H1 (cell line): ENCODE measurements at regions not wholly inside any gene's neighbourhood (a gene's known extent, or its start where the extent isn't known, plus 50 kb on each side); places are given as distances from the start of the nearest gene placed in this dataset.

Experiments
- CTCF ChIA-PET: fragments of 300-600 bp; sonication (Branson Sonifier 250); formaldehyde crosslinking; loops from one replicate; lab custom pipeline; 2021; ENCODE audit not compliant: partially characterized antibody; lab: Charles Lee
- POLR2A ChIA-PET: fragments of 300-600 bp; sonication (Branson Sonifier 250); formaldehyde crosslinking; loops from one replicate; lab custom pipeline; 2021; ENCODE audit warnings: inconsistent platforms; ENCODE audit not compliant: partially characterized antibody; lab: Charles Lee
- DNase-seq, 2 experiments: peaks; one replicate each; pipeline versions ENCODE4 v3.0.0 to v3.0.0-alpha.2; 2010 to 2022; ENCODE audit warnings: low spot score in 2 of 2, low read depth in 1 of 2, mixed read lengths in 1 of 2
- FAIRE-seq: peaks from 2 replicates; lab custom pipeline; 2011; peaks lifted over from hg19 to GRCh38; lab: Jason Lieb, UNC
- H2AFZ ChIP-seq: 2 replicates; pipeline ENCODE4 v1.8.1; 2012; ENCODE audit warnings: low read length, inconsistent platforms
- H2AK5ac ChIP-seq: 2 replicates; pipeline ENCODE4 v1.6.1; 2013; ENCODE audit warnings: low read depth, low read length
- H2BK120ac ChIP-seq: replicated peaks from 2 replicates; pipeline ENCODE3; 2013; ENCODE audit warnings: low read depth, low read length, inconsistent platforms
- H2BK12ac ChIP-seq: 2 replicates; pipeline ENCODE4 v1.6.1; 2013; ENCODE audit warnings: low read depth, low read length
- H2BK15ac ChIP-seq: 2 replicates; pipeline ENCODE4 v1.6.1; 2013; ENCODE audit warnings: low read length
- H2BK20ac ChIP-seq: 2 replicates; pipeline ENCODE4 v1.6.1; 2013; ENCODE audit warnings: low read length
- H2BK5ac ChIP-seq: 2 replicates; pipeline ENCODE4 v1.6.1; 2013; ENCODE audit warnings: low read depth, low read length
- H3K14ac ChIP-seq: 2 replicates; pipeline ENCODE4 v1.6.1; 2013; ENCODE audit warnings: inconsistent platforms; ENCODE audit not compliant: insufficient read length
- H3K18ac ChIP-seq: 2 replicates; pipeline ENCODE4 v1.6.1; 2013; ENCODE audit warnings: low read length; ENCODE audit errors: extremely low read depth
- H3K23ac ChIP-seq: 2 replicates; pipeline ENCODE4 v1.6.1; 2013; ENCODE audit warnings: inconsistent platforms; ENCODE audit not compliant: insufficient read length
- H3K23me2 ChIP-seq: 2 replicates; pipeline ENCODE4 v1.6.1; 2013; ENCODE audit warnings: low read depth, low read length
- H3K27ac ChIP-seq: 2 replicates; pipeline ENCODE4 v1.6.1; 2011; ENCODE audit warnings: low read depth, low read length, inconsistent platforms
- H3K27me3 ChIP-seq, 4 experiments: replicated peaks in 1 of 4; 1 replicate in 1 of 4; 2 replicates in 3 of 4; pipeline versions ENCODE4 v1.6.1 to v1.8.1; 2011 to 2013; ENCODE audit warnings: low read length in 3 of 4, mild to moderate bottlenecking in 3 of 4, inconsistent platforms in 2 of 4, mixed read lengths in 2 of 4, moderate library complexity in 1 of 4; ENCODE audit not compliant: control insufficient read depth in 3 of 4, insufficient read depth in 3 of 4; ENCODE audit errors: extremely low read depth in 1 of 4
- H3K36me3 ChIP-seq, 4 experiments: 2 replicates each; pipeline versions ENCODE4 v1.6.1 to v1.8.1; 2011 to 2013; ENCODE audit warnings: mild to moderate bottlenecking in 4 of 4, low read length in 3 of 4, moderate library complexity in 2 of 4, control low read depth in 1 of 4, inconsistent platforms in 1 of 4; ENCODE audit not compliant: insufficient read depth in 4 of 4, control insufficient read depth in 2 of 4
- H3K4ac ChIP-seq: replicated peaks from 2 replicates; pipeline ENCODE3; 2013; ENCODE audit warnings: low read length, low read depth, mixed read lengths, inconsistent platforms; ENCODE audit not compliant: insufficient read length
- H3K4me1 ChIP-seq, 4 experiments: replicated peaks in 1 of 4; 1 replicate in 1 of 4; 2 replicates in 3 of 4; pipeline versions ENCODE4 v1.6.1 to v1.8.1; 2011 to 2013; ENCODE audit warnings: low read length in 3 of 4, inconsistent platforms in 2 of 4, mixed read lengths in 1 of 4; ENCODE audit not compliant: insufficient read depth in 4 of 4, control insufficient read depth in 3 of 4
- H3K4me2 ChIP-seq, 2 experiments: 2 replicates each; pipeline versions ENCODE4 v1.6.1 to v1.8.1; 2011 to 2013; ENCODE audit warnings: low read depth in 2 of 2, low read length in 2 of 2, control low read depth in 1 of 2, inconsistent platforms in 1 of 2, mild to moderate bottlenecking in 1 of 2; ENCODE audit not compliant: insufficient read depth in 1 of 2
- H3K4me3 ChIP-seq, 4 experiments: fragments of 200-600, 300-600 bp in 1 of 4; sonication (generic), shearing (Covaris generic), sonication (Bioruptor Twin) in 1 of 4; 2 replicates each; pipeline versions ENCODE4 v1.5.1 to v1.8.1; 2011 to 2016; ENCODE audit warnings: low read length in 4 of 4, low read depth in 3 of 4, control low read depth in 2 of 4, inconsistent platforms in 2 of 4, mild to moderate bottlenecking in 2 of 4, mixed read lengths in 1 of 4, moderate library complexity in 1 of 4; ENCODE audit not compliant: insufficient read depth in 2 of 4; ENCODE audit errors: extremely low read depth in 1 of 4
- H3K56ac ChIP-seq: replicated peaks from 2 replicates; pipeline ENCODE3; 2013; ENCODE audit warnings: low read depth, mild to moderate bottlenecking, mixed read lengths, low read length, inconsistent platforms; ENCODE audit not compliant: insufficient read length
- H3K79me1 ChIP-seq: 2 replicates; pipeline ENCODE4 v1.6.1; 2013; ENCODE audit warnings: low read depth, low read length, control low read depth
- H3K79me2 ChIP-seq, 2 experiments: 2 replicates each; pipeline versions ENCODE4 v1.6.1 to v1.8.1; 2012 to 2013; ENCODE audit warnings: low read length in 2 of 2, mild to moderate bottlenecking in 2 of 2, inconsistent platforms in 1 of 2; ENCODE audit not compliant: insufficient read depth in 2 of 2, control insufficient read depth in 1 of 2
- H3K9ac ChIP-seq, 4 experiments: replicated peaks in 1 of 4; 1 replicate in 1 of 4; 2 replicates in 3 of 4; pipeline versions ENCODE4 v1.6.1 to v1.8.1; 2011 to 2013; ENCODE audit warnings: low read depth in 3 of 4, low read length in 3 of 4, control low read depth in 2 of 4, mild to moderate bottlenecking in 2 of 4, moderate library complexity in 2 of 4, inconsistent platforms in 1 of 4; ENCODE audit errors: extremely low read depth in 1 of 4
- H3K9me3 ChIP-seq, 2 experiments: 2 replicates each; pipeline versions ENCODE4 v1.6.1 to v1.8.1; 2012 to 2013; ENCODE audit warnings: mild to moderate bottlenecking in 2 of 2, moderate library complexity in 2 of 2, control low read depth in 1 of 2, inconsistent platforms in 1 of 2, low read depth in 1 of 2, low read length in 1 of 2, mixed read lengths in 1 of 2; ENCODE audit not compliant: insufficient read depth in 2 of 2
- H4K20me1 ChIP-seq, 2 experiments: replicated peaks in 1 of 2; 2 replicates each; pipeline versions ENCODE3 to v1.8.1; 2011 to 2013; ENCODE audit warnings: inconsistent platforms in 2 of 2, low read length in 2 of 2, mild to moderate bottlenecking in 1 of 2; ENCODE audit not compliant: insufficient read depth in 2 of 2, control insufficient read depth in 1 of 2
- H4K5ac ChIP-seq: 2 replicates; pipeline ENCODE4 v1.6.1; 2013; ENCODE audit warnings: low read length, low read depth, mixed read lengths, inconsistent platforms; ENCODE audit not compliant: insufficient read length
- H4K8ac ChIP-seq: 2 replicates; pipeline ENCODE4 v1.8.0; 2013; ENCODE audit warnings: mild to moderate bottlenecking, moderate library complexity, low read length, inconsistent platforms; ENCODE audit not compliant: insufficient read depth; ENCODE audit errors: extremely low read depth
- H4K91ac ChIP-seq: replicated peaks from 2 replicates; pipeline ENCODE3; 2013; ENCODE audit warnings: low read length, mixed read lengths, inconsistent platforms; ENCODE audit not compliant: insufficient read length
- ASH2L ChIP-seq: fragments of 200-600, 300-600 bp; sonication (generic); IDR thresholded peaks from one replicate; pipeline ENCODE4 v1.7.1; 2017; ENCODE audit warnings: low read length
- ATF3 ChIP-seq: IDR thresholded peaks from 2 replicates; pipeline ENCODE4 v1.6.1; 2011; ENCODE audit warnings: low read depth, mild to moderate bottlenecking, low read length; ENCODE audit not compliant: insufficient read depth
- CBX8 ChIP-seq: fragments of 300-800, 300-1000 bp; sonication (generic); IDR thresholded peaks from 2 replicates; pipeline ENCODE4 v1.7.1; 2016; ENCODE audit warnings: low read depth, low read length, borderline replicate concordance
- CEBPB ChIP-seq: IDR thresholded peaks from 2 replicates; pipeline ENCODE4 v1.6.1; 2012; ENCODE audit warnings: low read depth, low read length
- CHD2 ChIP-seq: IDR thresholded peaks from 2 replicates; pipeline ENCODE4 v1.6.1; 2012; ENCODE audit warnings: low read length, improper control_type of control experiment
- CREB1 ChIP-seq: IDR thresholded peaks from 2 replicates; pipeline ENCODE4 v1.6.1; 2012; ENCODE audit warnings: inconsistent platforms
- EGR1 ChIP-seq: IDR thresholded peaks from 2 replicates; pipeline ENCODE4 v1.6.1; 2011; ENCODE audit warnings: low read depth, low read length, borderline replicate concordance
- GTF2F1 ChIP-seq: IDR thresholded peaks from 2 replicates; pipeline ENCODE4 v1.6.1; 2012; ENCODE audit warnings: low read depth, low read length, improper control_type of control experiment, borderline replicate concordance
- HDAC6 ChIP-seq: IDR thresholded peaks from one replicate; pipeline ENCODE4 v1.7.1; 2012; ENCODE audit warnings: low read depth, mild to moderate bottlenecking, inconsistent platforms, low read length, moderate library complexity
- SRF ChIP-seq: IDR thresholded peaks from 2 replicates; pipeline ENCODE4 v1.6.1; 2011; ENCODE audit warnings: mild to moderate bottlenecking, low read depth, low read length, moderate library complexity
- TAF1 ChIP-seq: IDR thresholded peaks from 2 replicates; pipeline ENCODE4 v1.6.1; 2011; ENCODE audit warnings: mild to moderate bottlenecking, low read depth, low read length
- YY1 ChIP-seq: IDR thresholded peaks from 2 replicates; pipeline ENCODE4 v1.6.1; 2011; ENCODE audit warnings: low read depth, mild to moderate bottlenecking, low read length
- WGBS, 2 experiments: shearing (Covaris generic) in 1 of 2; methylation state at CpG; one replicate each; pipeline versions ENCODE4 v1.1.6 to v1.1.7; 2013 to 2015; ENCODE audit warnings: low lambda C conversion rate in 2 of 2, mixed read lengths in 2 of 2, inconsistent platforms in 1 of 2, low coverage in 1 of 2, missing lambda C conversion rate in 1 of 2; ENCODE audit not compliant: insufficient replicate concordance in 2 of 2, insufficient coverage in 1 of 2, insufficient read length in 1 of 2; ENCODE audit errors: extremely low coverage in 1 of 2, missing lambda C conversion rate in 1 of 2; 5-methylcytosine and 5-hydroxymethylcytosine counted together

GRCh38 chr5:165622864-165623536 is 2117.6 kb downstream of the MAT2B start:
- CTCF ChIA-PET: no interaction called here
- Histone ChIP-seq H3K36me3 (no peaks in the 10 kb centered on the region), H3K4me1 (no peaks in the 10 kb centered on the region), H4K5ac (no peak overlapping the region), H3K79me1 (no peaks in the 10 kb centered on the region), H4K91ac (no peak overlapping the region), H3K27me3 (no peaks in the 10 kb centered on the region), H4K20me1 (no peaks in the 10 kb centered on the region), H2BK5ac (no peak overlapping the region), H3K56ac (no peak overlapping the region), H2AFZ (peak overlapping the region; percentile 66), H4K8ac (no peak overlapping the region), H3K27ac (no peak overlapping the region), H2BK15ac (no peak overlapping the region), H2BK120ac (no peak overlapping the region), H2BK12ac (no peak overlapping the region), H3K79me2 (no peaks in the 10 kb centered on the region), H3K18ac (no peak overlapping the region), H3K23ac (no peak overlapping the region), H3K4ac (no peak overlapping the region), H3K9me3 (no peaks in the 10 kb centered on the region), H2BK20ac (no peak overlapping the region), H3K23me2 (peaks cover 2% of the 10 kb centered on the region; the same call in 1 of the 2 replicates), H3K9ac (no peak overlapping the region), H2AK5ac (no peak overlapping the region), H3K4me3 (no peak overlapping the region), H3K4me2 (no peak overlapping the region), H3K14ac (no peak overlapping the region)
- POLR2A ChIA-PET: no interaction called here
- DNase-seq (no peak), FAIRE-seq (no peak)
- TF ChIP-seq CREB1 (no peak), CBX8 (no peak), CEBPB (no peak), TAF1 (no peak), EGR1 (no peak), ASH2L (no peak), SRF (no peak), YY1 (no peak), CHD2 (no peak), GTF2F1 (no peak), ATF3 (no peak), HDAC6 (no peak)
- 89% methylated on average over 7 of the region's 7 CpGs; no CpG with 5 or more reads in 1 of the 2 experiments for WGBS, 2 experiments
